ENCODE measurements at regions not wholly inside any gene's neighbourhood (a gene's known extent, or its start where the extent isn't known, plus 50 kb on each side); places are given as distances from the start of the nearest gene placed in this dataset.

GRCh38 chr5:3105581-3105980 is 354.1 kb upstream of the IRX2 start:
- Histone ChIP-seq H3K27ac (ENCODE audit: low read depth, low read length) (no peak overlapping the region), H3K4me1 (ENCODE audit: control insufficient read depth, insufficient read depth, low read length) (peaks cover 71% of the 10 kb centered on the region), H3K9ac (ENCODE audit: low read length) (no peak overlapping the region), H3K9me3 (ENCODE audit: control insufficient read depth, insufficient read depth, low read depth, low read length) (no peaks in the 10 kb centered on the region), H3K4me3 (ENCODE audit: low read depth, low read length) (no peak overlapping the region), H3K27me3 (ENCODE audit: control insufficient read depth, insufficient read depth, low read length) (peaks cover 11% of the 10 kb centered on the region; the same call in 1 of the 2 replicates), H3K36me3 (ENCODE audit: control insufficient read depth, insufficient read depth, low read length) (no peaks in the 10 kb centered on the region)

GRCh38 chr5:3105172-3105571 is 353.7 kb upstream of the IRX2 start:
- Histone ChIP-seq H3K4me3 (ENCODE audit: low read depth, low read length) (no peak overlapping the region), H3K36me3 (ENCODE audit: control insufficient read depth, insufficient read depth, low read length) (no peaks in the 10 kb centered on the region), H3K9me3 (ENCODE audit: control insufficient read depth, insufficient read depth, low read depth, low read length) (no peaks in the 10 kb centered on the region), H3K27me3 (ENCODE audit: control insufficient read depth, insufficient read depth, low read length) (peaks cover 11% of the 10 kb centered on the region; the same call in 1 of the 2 replicates), H3K9ac (ENCODE audit: low read length) (no peak overlapping the region), H3K4me1 (ENCODE audit: control insufficient read depth, insufficient read depth, low read length) (peaks cover 75% of the 10 kb centered on the region), H3K27ac (ENCODE audit: low read depth, low read length) (no peak overlapping the region)

- H3K9me3 ChIP-seq (ENCODE audit: control insufficient read depth, insufficient read depth, low read depth, low read length): no peaks in the 10 kb centered on the region
- H3K9ac ChIP-seq (ENCODE audit: low read length): peak overlapping the region; percentile 55
- H3K4me3 ChIP-seq (ENCODE audit: low read depth, low read length): peak overlapping the region; percentile 29
- no peaks in the 10 kb centered on the region for H3K36me3 ChIP-seq (ENCODE audit: control insufficient read depth, insufficient read depth, low read length)
- peaks cover 12% of the 10 kb centered on the region; the same call in 1 of the 2 replicates for H3K27me3 ChIP-seq (ENCODE audit: control insufficient read depth, insufficient read depth, low read length)
- peaks cover 81% of the 10 kb centered on the region for H3K4me1 ChIP-seq (ENCODE audit: control insufficient read depth, insufficient read depth, low read length)
- H3K27ac ChIP-seq (ENCODE audit: low read depth, low read length): peak overlapping the region; percentile 72; the same call in 1 of the 2 replicates
Observed at GRCh38 chr5:3104429-3105060, 353.1 kb upstream of the IRX2 start.

DNA sequence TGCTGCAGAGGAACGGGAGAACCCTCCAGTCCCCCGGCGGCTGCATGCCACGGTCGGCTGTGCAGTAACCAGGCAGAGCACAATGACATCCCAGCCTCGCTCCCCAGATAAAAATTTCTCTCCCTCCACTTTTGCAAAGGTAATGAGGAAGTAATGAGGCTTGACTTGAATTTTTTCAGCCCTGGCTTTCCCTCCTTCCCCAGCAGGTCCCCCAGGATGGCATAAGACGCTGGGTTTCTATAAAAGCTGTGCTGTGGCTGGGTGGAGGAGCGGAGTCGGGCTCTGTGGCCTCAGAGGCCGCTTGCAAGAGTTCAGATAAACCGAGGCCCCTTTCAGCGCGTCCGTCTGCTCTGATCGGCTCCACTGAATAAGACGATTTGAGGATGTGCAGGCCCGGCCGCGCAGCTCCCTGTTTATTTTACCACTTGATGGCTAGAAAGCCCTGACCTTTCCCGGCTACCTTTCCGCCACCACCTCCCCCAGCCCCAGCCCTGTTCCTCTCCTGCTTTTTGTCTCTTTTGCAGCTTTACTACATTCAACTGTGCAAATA is 351.9 kb upstream of the IRX2 start:
- H3K27ac ChIP-seq (ENCODE audit: low read depth, low read length): peak overlapping the region; percentile 72; the same call in 1 of the 2 replicates
- H3K9me3 ChIP-seq (ENCODE audit: control insufficient read depth, insufficient read depth, low read depth, low read length): no peaks in the 10 kb centered on the region
- no peaks in the 10 kb centered on the region for H3K36me3 ChIP-seq (ENCODE audit: control insufficient read depth, insufficient read depth, low read length)
- peaks cover 85% of the 10 kb centered on the region for H3K4me1 ChIP-seq (ENCODE audit: control insufficient read depth, insufficient read depth, low read length)
- H3K9ac ChIP-seq (ENCODE audit: low read length): peak overlapping the region; percentile 55
- peaks cover 12% of the 10 kb centered on the region; the same call in 1 of the 2 replicates for H3K27me3 ChIP-seq (ENCODE audit: control insufficient read depth, insufficient read depth, low read length)
- peak overlapping the region; percentile 29; the same call in 1 of the 2 replicates for H3K4me3 ChIP-seq (ENCODE audit: low read depth, low read length)

DNA sequence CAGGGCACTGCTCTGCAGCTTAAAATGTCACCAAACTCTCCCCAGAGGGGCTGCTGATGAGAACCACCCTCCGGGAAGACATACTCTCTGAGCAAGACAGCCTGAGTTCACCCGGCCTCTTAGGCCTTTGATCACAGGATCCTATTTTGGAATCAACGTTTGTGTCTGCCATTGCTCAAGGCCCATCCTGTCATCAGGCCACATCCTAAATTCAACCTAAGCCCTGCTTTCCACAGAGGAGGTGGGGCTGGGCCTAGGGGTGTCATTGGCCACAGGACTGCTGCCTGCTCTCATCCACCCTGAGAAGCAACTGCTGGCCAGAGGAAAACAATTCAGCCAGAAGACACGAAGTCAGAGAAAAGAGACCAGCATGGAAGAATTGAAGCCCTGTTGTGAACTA is 351.1 kb upstream of the IRX2 start:
- peak overlapping the region; percentile 55 for H3K9ac ChIP-seq (ENCODE audit: low read length)

GRCh38 chr5:3101561-3101960 is 350.1 kb upstream of the IRX2 start:
- no peaks in the 10 kb centered on the region for H3K9me3 ChIP-seq (ENCODE audit: control insufficient read depth, insufficient read depth, low read depth, low read length)
- peaks cover 69% of the 10 kb centered on the region for H3K4me1 ChIP-seq (ENCODE audit: control insufficient read depth, insufficient read depth, low read length)
- H3K27ac ChIP-seq (ENCODE audit: low read depth, low read length): peak overlapping the region; percentile 72
- no peaks in the 10 kb centered on the region for H3K36me3 ChIP-seq (ENCODE audit: control insufficient read depth, insufficient read depth, low read length)
- no peak overlapping the region for H3K4me3 ChIP-seq (ENCODE audit: low read depth, low read length)
- peaks cover 10% of the 10 kb centered on the region; the same call in 1 of the 2 replicates for H3K27me3 ChIP-seq (ENCODE audit: control insufficient read depth, insufficient read depth, low read length)
- H3K9ac ChIP-seq (ENCODE audit: low read length): peak overlapping the region; percentile 55

More for the DNA sequence above, 351.1 kb upstream of the IRX2 start:
- Histone ChIP-seq H3K9me3 (ENCODE audit: control insufficient read depth, insufficient read depth, low read depth, low read length) (no peaks in the 10 kb centered on the region), H3K36me3 (ENCODE audit: control insufficient read depth, insufficient read depth, low read length) (no peaks in the 10 kb centered on the region), H3K27ac (ENCODE audit: low read depth, low read length) (peak overlapping the region; percentile 72; the same call in 1 of the 2 replicates), H3K27me3 (ENCODE audit: control insufficient read depth, insufficient read depth, low read length) (peaks cover 10% of the 10 kb centered on the region; the same call in 1 of the 2 replicates), H3K4me3 (ENCODE audit: low read depth, low read length) (no peak overlapping the region), H3K4me1 (ENCODE audit: control insufficient read depth, insufficient read depth, low read length) (peaks cover 79% of the 10 kb centered on the region)

- Histone ChIP-seq H3K36me3 (ENCODE audit: control insufficient read depth, insufficient read depth, low read length) (no peaks in the 10 kb centered on the region), H3K4me3 (ENCODE audit: low read depth, low read length) (no peak overlapping the region), H3K9me3 (ENCODE audit: control insufficient read depth, insufficient read depth, low read depth, low read length) (no peaks in the 10 kb centered on the region), H3K27me3 (ENCODE audit: control insufficient read depth, insufficient read depth, low read length) (peaks cover 10% of the 10 kb centered on the region; the same call in 1 of the 2 replicates), H3K4me1 (ENCODE audit: control insufficient read depth, insufficient read depth, low read length) (peaks cover 67% of the 10 kb centered on the region), H3K27ac (ENCODE audit: low read depth, low read length) (peak overlapping the region; percentile 72), H3K9ac (ENCODE audit: low read length) (peak overlapping the region; percentile 59)
Observed at GRCh38 chr5:3100921-3101551, 349.6 kb upstream of the IRX2 start.

GRCh38 chr5:3099954-3100353 is 348.5 kb upstream of the IRX2 start:
- Histone ChIP-seq H3K36me3 (ENCODE audit: control insufficient read depth, insufficient read depth, low read length) (no peaks in the 10 kb centered on the region), H3K4me1 (ENCODE audit: control insufficient read depth, insufficient read depth, low read length) (peaks cover 57% of the 10 kb centered on the region), H3K4me3 (ENCODE audit: low read depth, low read length) (no peak overlapping the region), H3K9ac (ENCODE audit: low read length) (peak overlapping the region; percentile 59), H3K27ac (ENCODE audit: low read depth, low read length) (peak overlapping the region; percentile 54; the same call in 1 of the 2 replicates), H3K9me3 (ENCODE audit: control insufficient read depth, insufficient read depth, low read depth, low read length) (no peaks in the 10 kb centered on the region), H3K27me3 (ENCODE audit: control insufficient read depth, insufficient read depth, low read length) (peaks cover 10% of the 10 kb centered on the region; the same call in 1 of the 2 replicates)

- H3K36me3 ChIP-seq (ENCODE audit: control insufficient read depth, insufficient read depth, low read length): no peaks in the 10 kb centered on the region
- no peak overlapping the region for H3K27ac ChIP-seq (ENCODE audit: low read depth, low read length)
- peaks cover 52% of the 10 kb centered on the region for H3K4me1 ChIP-seq (ENCODE audit: control insufficient read depth, insufficient read depth, low read length)
- H3K4me3 ChIP-seq (ENCODE audit: low read depth, low read length): no peak overlapping the region
- H3K9me3 ChIP-seq (ENCODE audit: control insufficient read depth, insufficient read depth, low read depth, low read length): no peaks in the 10 kb centered on the region
- H3K27me3 ChIP-seq (ENCODE audit: control insufficient read depth, insufficient read depth, low read length): peaks cover 10% of the 10 kb centered on the region; the same call in 1 of the 2 replicates
- H3K9ac ChIP-seq (ENCODE audit: low read length): no peak overlapping the region
Observed at GRCh38 chr5:3099526-3099925, 348.0 kb upstream of the IRX2 start.

DNA sequence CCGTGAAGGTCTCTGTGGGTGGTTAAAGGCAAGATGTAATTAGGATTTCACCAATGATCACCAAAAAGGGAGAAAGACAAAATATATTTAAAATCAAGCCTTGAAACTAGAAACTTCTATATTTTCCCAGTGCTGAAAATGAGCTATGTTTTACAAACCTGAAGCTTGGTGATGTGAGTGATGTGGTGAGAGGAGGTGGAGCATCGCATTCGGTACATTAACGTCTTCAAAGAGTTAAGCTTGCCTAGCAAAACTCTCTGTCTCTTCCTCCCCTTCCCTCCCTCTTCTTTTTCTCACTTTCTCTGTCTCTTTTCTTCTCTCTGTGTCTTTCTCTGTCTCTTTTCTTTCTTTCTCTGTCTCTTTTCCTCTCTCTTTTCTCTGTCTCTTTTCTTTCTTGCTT is 347.3 kb upstream of the IRX2 start:
- Histone ChIP-seq H3K27ac (ENCODE audit: low read depth, low read length) (no peak overlapping the region), H3K9me3 (ENCODE audit: control insufficient read depth, insufficient read depth, low read depth, low read length) (no peaks in the 10 kb centered on the region), H3K27me3 (ENCODE audit: control insufficient read depth, insufficient read depth, low read length) (peaks cover 10% of the 10 kb centered on the region; the same call in 1 of the 2 replicates), H3K9ac (ENCODE audit: low read length) (no peak overlapping the region), H3K36me3 (ENCODE audit: control insufficient read depth, insufficient read depth, low read length) (no peaks in the 10 kb centered on the region), H3K4me1 (ENCODE audit: control insufficient read depth, insufficient read depth, low read length) (peaks cover 45% of the 10 kb centered on the region), H3K4me3 (ENCODE audit: low read depth, low read length) (no peak overlapping the region)

- no peak overlapping the region for H3K4me3 ChIP-seq (ENCODE audit: low read depth, low read length)
- H3K27ac ChIP-seq (ENCODE audit: low read depth, low read length): no peak overlapping the region
- no peaks in the 10 kb centered on the region for H3K9me3 ChIP-seq (ENCODE audit: control insufficient read depth, insufficient read depth, low read depth, low read length)
- no peaks in the 10 kb centered on the region for H3K36me3 ChIP-seq (ENCODE audit: control insufficient read depth, insufficient read depth, low read length)
- no peaks in the 10 kb centered on the region for H3K27me3 ChIP-seq (ENCODE audit: control insufficient read depth, insufficient read depth, low read length)
- H3K9ac ChIP-seq (ENCODE audit: low read length): no peak overlapping the region
- peaks cover 4% of the 10 kb centered on the region for H3K4me1 ChIP-seq (ENCODE audit: control insufficient read depth, insufficient read depth, low read length)
Observed at GRCh38 chr5:3092664-3093063, 341.2 kb upstream of the IRX2 start.
